Nephron (organoid): ENCODE measurements at regions not wholly inside any gene's neighbourhood (a gene's known extent, or its start where the extent isn't known, plus 50 kb on each side); places are given as distances from the start of the nearest gene placed in this dataset.

Experiments
- H3K27ac Mint-ChIP-seq, 3 experiments: 2 replicates each; pipeline ENCODE4 v1.8.0; 2020; ENCODE audit warnings: mixed read lengths in 3 of 3, mild to moderate bottlenecking in 2 of 3, moderate library complexity in 1 of 3
- H3K27me3 Mint-ChIP-seq: 2 replicates; pipeline ENCODE4 v1.8.0; 2021; ENCODE audit warnings: low read depth, mild to moderate bottlenecking, moderate library complexity, mixed read lengths
- H3K36me3 Mint-ChIP-seq: 2 replicates; pipeline ENCODE4 v1.8.0; 2020; ENCODE audit warnings: low read depth, mixed read lengths
- H3K4me1 Mint-ChIP-seq: 2 replicates; pipeline ENCODE4 v1.8.0; 2020; ENCODE audit warnings: mixed read lengths
- H3K4me3 Mint-ChIP-seq, 3 experiments: 2 replicates each; pipeline ENCODE4 v1.8.0; 2020; ENCODE audit warnings: mild to moderate bottlenecking in 3 of 3, mixed read lengths in 3 of 3, moderate library complexity in 2 of 3
- H3K9me3 Mint-ChIP-seq: 2 replicates; pipeline ENCODE4 v1.8.0; 2020; ENCODE audit warnings: mixed read lengths
- CTCF ChIP-seq, 3 experiments: fragments of 200-600 bp; sonication (generic); IDR thresholded peaks; one replicate each; pipeline ENCODE4 v1.5.0; 2021; ENCODE audit warnings: antibody characterized with exemption in 3 of 3; ENCODE audit not compliant: unreplicated experiment in 3 of 3

- no peak overlapping the region for H3K27ac Mint-ChIP-seq
- no peaks in the 10 kb centered on the region for H3K36me3 Mint-ChIP-seq
- no peak for TF ChIP-seq CTCF (IDR thresholded peaks at IDR 0.05; ENCODE audit: unreplicated experiment in 3 of 3)
- H3K9me3 Mint-ChIP-seq = peaks cover 2% of the 10 kb centered on the region
- peaks cover 9% of the 10 kb centered on the region for H3K4me1 Mint-ChIP-seq
- H3K4me3 Mint-ChIP-seq = no peak overlapping the region
- H3K27me3 Mint-ChIP-seq = peaks cover 6% of the 10 kb centered on the region
These were observed 275.1 kb upstream of the LRTM1 start for GRCh38 chr3:55203006-55203405.

DNA sequence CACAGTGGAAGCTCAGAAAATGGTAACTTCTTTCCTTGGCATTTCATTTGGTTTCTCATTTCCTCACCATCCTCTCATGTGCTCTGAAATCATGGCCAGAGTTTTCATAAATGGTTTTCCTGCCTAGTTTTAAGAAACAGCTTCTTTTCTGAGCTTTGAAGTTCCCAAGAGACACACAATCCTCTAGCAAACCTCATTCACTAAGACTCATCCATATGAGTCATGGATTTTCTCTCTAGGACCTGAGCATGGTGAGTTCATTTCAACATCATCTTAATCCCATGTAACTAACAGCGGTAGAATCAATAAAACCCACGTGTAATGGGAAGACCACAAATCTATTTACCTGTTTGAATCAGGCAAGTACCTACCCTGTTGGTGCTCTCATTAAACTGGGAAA is 274.5 kb upstream of the LRTM1 start:
- H3K4me1 Mint-ChIP-seq = peaks cover 9% of the 10 kb centered on the region
- H3K9me3 Mint-ChIP-seq = peaks cover 2% of the 10 kb centered on the region
- H3K36me3 Mint-ChIP-seq = no peaks in the 10 kb centered on the region
- no peak overlapping the region for H3K4me3 Mint-ChIP-seq
- peaks cover 10% of the 10 kb centered on the region for H3K27me3 Mint-ChIP-seq
- H3K27ac Mint-ChIP-seq = no peak overlapping the region
- no peak for TF ChIP-seq CTCF (IDR thresholded peaks at IDR 0.05; ENCODE audit: unreplicated experiment in 3 of 3)

DNA sequence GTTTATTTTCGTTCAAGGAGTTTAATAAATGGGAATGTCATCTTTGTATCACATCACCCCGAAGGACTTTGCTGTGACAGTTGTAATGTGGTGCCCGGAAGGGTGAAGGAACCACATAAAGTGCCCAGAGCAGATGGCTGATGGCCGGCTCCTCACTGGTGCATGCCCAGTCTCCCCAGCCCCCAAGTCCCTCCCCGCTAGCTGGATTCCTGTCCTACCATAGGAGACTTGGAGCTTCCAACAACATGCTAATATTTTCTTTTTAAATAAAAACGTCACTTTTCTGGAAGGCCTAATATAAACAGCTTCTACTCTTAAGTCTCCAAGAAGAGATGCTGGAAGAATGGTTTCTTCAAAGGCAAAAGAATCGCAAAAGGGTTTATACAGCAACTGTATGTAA is 273.9 kb upstream of the LRTM1 start:
- H3K4me1 Mint-ChIP-seq = peaks cover 9% of the 10 kb centered on the region
- TF ChIP-seq CTCF (IDR thresholded peaks at IDR 0.05; ENCODE audit: unreplicated experiment in 3 of 3) = no peak
- no peak overlapping the region for H3K27ac Mint-ChIP-seq
- peaks cover 12% of the 10 kb centered on the region for H3K27me3 Mint-ChIP-seq
- H3K4me3 Mint-ChIP-seq = no peak overlapping the region
- no peaks in the 10 kb centered on the region for H3K9me3 Mint-ChIP-seq
- H3K36me3 Mint-ChIP-seq = no peaks in the 10 kb centered on the region

GRCh38 chr3:55200906-55201305 is 273.0 kb upstream of the LRTM1 start:
- Mint-ChIP-seq H3K27ac (no peak overlapping the region), H3K9me3 (no peaks in the 10 kb centered on the region), H3K27me3 (peaks cover 12% of the 10 kb centered on the region), H3K4me3 (no peak overlapping the region), H3K4me1 (peaks cover 9% of the 10 kb centered on the region), H3K36me3 (no peaks in the 10 kb centered on the region)
- TF ChIP-seq CTCF (IDR thresholded peaks at IDR 0.05; ENCODE audit: unreplicated experiment in 3 of 3) = no peak

- Mint-ChIP-seq H3K4me3 (no peak overlapping the region), H3K27ac (no peak overlapping the region), H3K9me3 (no peaks in the 10 kb centered on the region), H3K4me1 (peaks cover 9% of the 10 kb centered on the region), H3K36me3 (no peaks in the 10 kb centered on the region), H3K27me3 (peaks cover 8% of the 10 kb centered on the region)
- TF ChIP-seq CTCF (IDR thresholded peaks at IDR 0.05; ENCODE audit: unreplicated experiment in 3 of 3) = no peak
These were observed 270.7 kb upstream of the LRTM1 start for GRCh38 chr3:55198554-55198953.

GRCh38 chr3:55197021-55197420 is 269.2 kb upstream of the LRTM1 start:
- TF ChIP-seq CTCF (IDR thresholded peaks at IDR 0.05; ENCODE audit: unreplicated experiment in 3 of 3) = no peak
- Mint-ChIP-seq H3K27ac (no peak overlapping the region), H3K4me3 (no peak overlapping the region), H3K36me3 (no peaks in the 10 kb centered on the region), H3K27me3 (peaks cover 12% of the 10 kb centered on the region), H3K4me1 (peaks cover 9% of the 10 kb centered on the region), H3K9me3 (no peaks in the 10 kb centered on the region)
